Prostate gland (tissue), 2 donors: ENCODE measurements at regions not wholly inside any gene's neighbourhood (a gene's known extent, or its start where the extent isn't known, plus 50 kb on each side); places are given as distances from the start of the nearest gene placed in this dataset.
"Not testable (repeated sequence)": the region's sequence is repeated elsewhere in the genome, so short reads cannot be mapped to it uniquely, and the experiment has no call there.

ENCODE experiments used
- POLR2A ChIP-seq: fragments of 450-650 bp; IDR thresholded peaks from one replicate; pipeline ENCODE4 v1.6.1; 2016; ENCODE audit warnings: antibody characterized with exemption, mild to moderate bottlenecking
- POLR2AphosphoS5 ChIP-seq: sonication (generic); formaldehyde crosslinking; IDR thresholded peaks from one replicate; pipeline ENCODE4 v1.6.1; 2017; ENCODE audit warnings: antibody characterized with exemption
- TF ChIP-seq, protein P1 (sequence below), 4 experiments: fragments of 200-600 bp in 2 of 4; fragments of 450-650 bp in 2 of 4; sonication (generic) in 2 of 4; IDR thresholded peaks; 1 replicate in 3 of 4; 2 replicates in 1 of 4; pipeline ENCODE4 v1.5.1; 2016 to 2019; ENCODE audit warnings: antibody characterized with exemption in 4 of 4, mild to moderate bottlenecking in 2 of 4, moderate library complexity in 2 of 4

GRCh38 chr2:145519254-145519653 lies 999.3 kb upstream of the ZEB2 start:
- TF ChIP-seq, protein P1, sequence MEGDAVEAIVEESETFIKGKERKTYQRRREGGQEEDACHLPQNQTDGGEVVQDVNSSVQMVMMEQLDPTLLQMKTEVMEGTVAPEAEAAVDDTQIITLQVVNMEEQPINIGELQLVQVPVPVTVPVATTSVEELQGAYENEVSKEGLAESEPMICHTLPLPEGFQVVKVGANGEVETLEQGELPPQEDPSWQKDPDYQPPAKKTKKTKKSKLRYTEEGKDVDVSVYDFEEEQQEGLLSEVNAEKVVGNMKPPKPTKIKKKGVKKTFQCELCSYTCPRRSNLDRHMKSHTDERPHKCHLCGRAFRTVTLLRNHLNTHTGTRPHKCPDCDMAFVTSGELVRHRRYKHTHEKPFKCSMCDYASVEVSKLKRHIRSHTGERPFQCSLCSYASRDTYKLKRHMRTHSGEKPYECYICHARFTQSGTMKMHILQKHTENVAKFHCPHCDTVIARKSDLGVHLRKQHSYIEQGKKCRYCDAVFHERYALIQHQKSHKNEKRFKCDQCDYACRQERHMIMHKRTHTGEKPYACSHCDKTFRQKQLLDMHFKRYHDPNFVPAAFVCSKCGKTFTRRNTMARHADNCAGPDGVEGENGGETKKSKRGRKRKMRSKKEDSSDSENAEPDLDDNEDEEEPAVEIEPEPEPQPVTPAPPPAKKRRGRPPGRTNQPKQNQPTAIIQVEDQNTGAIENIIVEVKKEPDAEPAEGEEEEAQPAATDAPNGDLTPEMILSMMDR (IDR thresholded peaks at IDR 0.05) = not testable (repeated sequence)
- not testable (repeated sequence) for TF ChIP-seq POLR2AphosphoS5, POLR2A
